ENCODE measurements at regions not wholly inside any gene's neighbourhood (a gene's known extent, or its start where the extent isn't known, plus 50 kb on each side); places are given as distances from the start of the nearest gene placed in this dataset.
A peak's percentile ranks its signal among the peaks of the same experiment; 100 is the strongest.

DNA sequence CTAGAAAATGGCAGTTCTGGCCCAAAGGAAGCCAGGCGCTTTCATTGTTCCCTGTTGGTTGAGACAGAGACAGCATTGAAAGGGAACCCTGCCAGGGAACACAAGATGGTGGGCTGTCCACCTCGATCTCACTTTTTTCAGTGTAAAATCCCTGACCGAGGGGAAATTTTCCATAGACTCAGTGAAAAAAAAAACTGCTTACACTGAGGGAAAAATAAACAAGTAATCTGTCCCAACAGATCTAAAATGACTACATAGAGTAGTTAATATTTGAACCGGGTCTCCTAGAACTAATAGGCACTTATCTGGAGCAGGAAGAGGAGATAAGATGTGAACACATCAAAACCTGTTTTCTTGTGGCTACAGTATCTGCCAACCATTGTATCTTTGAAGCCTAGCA lies 763.4 kb upstream of the GOLIM4 start:
- H3K9me3 ChIP-seq (ENCODE audit: low read depth): no peaks in the 10 kb centered on the region
- H3K4me1 ChIP-seq (ENCODE audit: insufficient read depth): no peaks in the 10 kb centered on the region
- DNase-seq: no peak
- H3K9ac ChIP-seq: no peak overlapping the region
- no peaks in the 10 kb centered on the region for H3K79me2 ChIP-seq (ENCODE audit: insufficient read depth)
- no peaks in the 10 kb centered on the region for H4K20me1 ChIP-seq (ENCODE audit: insufficient read depth)
- no peak for TF ChIP-seq EZH2phosphoT487 (IDR thresholded peaks at IDR 0.05; ENCODE audit: insufficient read depth, low read depth)
- no peak for TF ChIP-seq EZH2 (IDR thresholded peaks at IDR 0.05; ENCODE audit: insufficient read depth, poor library complexity, severe bottlenecking)
- no peaks in the 10 kb centered on the region for H3F3A ChIP-seq (ENCODE audit: insufficient read depth)
- no peak overlapping the region for H3K4me2 ChIP-seq (ENCODE audit: unreplicated experiment)
- H3K4me3 ChIP-seq: no peak overlapping the region
- 62 to 66% methylated on average over 4 of the region's 4 CpGs for WGBS, 2 experiments (ENCODE audit: low coverage in 1 of 2, low lambda C conversion rate in 2 of 2, missing lambda C conversion rate in 2 of 2)
- no peaks in the 10 kb centered on the region for H3K9me2 ChIP-seq (ENCODE audit: insufficient read depth)
- H2AFZ ChIP-seq: no peak overlapping the region
- in situ Hi-C loops (cut with MboI): no loop called here
- H3K27me3 ChIP-seq (replicated peaks; ENCODE audit: insufficient read depth): peaks cover 22% of the 10 kb centered on the region
- H3K36me3 ChIP-seq (ENCODE audit: low read depth): no peaks in the 10 kb centered on the region
- H3K27ac ChIP-seq: no peak overlapping the region

DNA sequence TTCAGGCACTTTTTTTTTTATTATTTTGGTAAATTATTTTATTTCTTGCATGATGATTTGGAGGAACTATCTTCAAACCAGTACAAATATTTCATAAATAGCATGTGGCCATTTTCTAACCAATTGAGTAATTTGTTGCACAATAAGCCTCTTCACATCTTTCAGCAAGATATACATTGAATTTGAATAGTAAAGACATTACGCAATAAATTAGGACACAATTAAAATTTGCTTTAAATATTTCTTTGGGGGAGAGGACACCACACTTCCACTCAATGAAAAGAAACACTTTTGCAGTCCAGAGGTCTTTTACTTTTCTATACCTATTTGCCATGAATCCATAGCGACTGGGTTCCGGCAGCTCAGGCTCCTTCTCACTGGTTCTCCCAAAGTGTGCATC lies 762.6 kb upstream of the GOLIM4 start:
- Histone ChIP-seq H2AFZ (no peak overlapping the region), H4K20me1 (ENCODE audit: insufficient read depth) (no peaks in the 10 kb centered on the region), H3K27ac (no peak overlapping the region), H3K36me3 (ENCODE audit: low read depth) (no peaks in the 10 kb centered on the region), H3K4me2 (ENCODE audit: unreplicated experiment) (no peak overlapping the region), H3K4me3 (no peak overlapping the region), H3F3A (ENCODE audit: insufficient read depth) (no peaks in the 10 kb centered on the region), H3K9me3 (ENCODE audit: low read depth) (no peaks in the 10 kb centered on the region), H3K4me1 (ENCODE audit: insufficient read depth) (no peaks in the 10 kb centered on the region), H3K79me2 (ENCODE audit: insufficient read depth) (no peaks in the 10 kb centered on the region), H3K9ac (no peak overlapping the region), H3K27me3 (replicated peaks; ENCODE audit: insufficient read depth) (peaks cover 16% of the 10 kb centered on the region), H3K9me2 (ENCODE audit: insufficient read depth) (no peaks in the 10 kb centered on the region)
- WGBS, 2 experiments (ENCODE audit: low coverage in 1 of 2, low lambda C conversion rate in 2 of 2, missing lambda C conversion rate in 2 of 2): 84 to 88% methylated on average over 3 of the region's 3 CpGs
- in situ Hi-C loops (cut with MboI): no loop called here
- no peak for DNase-seq
- no peak for TF ChIP-seq EZH2phosphoT487 (IDR thresholded peaks at IDR 0.05; ENCODE audit: insufficient read depth, low read depth)
- TF ChIP-seq EZH2 (IDR thresholded peaks at IDR 0.05; ENCODE audit: insufficient read depth, poor library complexity, severe bottlenecking): no peak

DNA sequence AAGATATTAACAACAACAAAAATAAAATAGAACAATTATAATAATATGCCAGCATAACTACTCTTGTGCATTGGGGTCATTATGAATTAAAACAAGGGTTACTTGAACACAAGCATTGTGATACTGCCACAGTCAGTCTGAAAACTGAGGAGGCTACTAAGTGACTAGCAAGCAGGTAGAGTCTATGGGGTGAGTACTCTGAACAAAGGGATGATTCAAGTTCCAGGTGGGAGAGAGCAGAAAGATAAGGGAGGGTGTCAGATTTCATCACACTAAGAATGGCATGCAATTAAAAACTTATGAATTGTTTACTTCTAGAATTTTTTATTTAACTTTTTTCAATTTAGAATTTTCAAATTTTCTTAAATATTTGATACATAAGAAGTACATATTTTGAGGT lies 754.4 kb upstream of the GOLIM4 start:
- TF ChIP-seq EZH2phosphoT487 (IDR thresholded peaks at IDR 0.05; ENCODE audit: insufficient read depth, low read depth) (no peak), EZH2 (IDR thresholded peaks at IDR 0.05; ENCODE audit: insufficient read depth, poor library complexity, severe bottlenecking) (no peak)
- no peak overlapping the region for H3K9ac ChIP-seq
- DNase-seq: no peak
- H3K4me1 ChIP-seq (ENCODE audit: insufficient read depth): no peaks in the 10 kb centered on the region
- no peaks in the 10 kb centered on the region for H3K36me3 ChIP-seq (ENCODE audit: low read depth)
- no peaks in the 10 kb centered on the region for H3K79me2 ChIP-seq (ENCODE audit: insufficient read depth)
- in situ Hi-C loops (cut with MboI): loop anchor here (5.0 kb wide), 1 partner anchor 638 kb away; no protein-coding TSS in a partner anchor
- no peak overlapping the region for H2AFZ ChIP-seq
- no peaks in the 10 kb centered on the region for H3K9me3 ChIP-seq (ENCODE audit: low read depth)
- no peak overlapping the region for H3K4me2 ChIP-seq (ENCODE audit: unreplicated experiment)
- no peaks in the 10 kb centered on the region for H3F3A ChIP-seq (ENCODE audit: insufficient read depth)
- H3K4me3 ChIP-seq: no peak overlapping the region
- H4K20me1 ChIP-seq (ENCODE audit: insufficient read depth): no peaks in the 10 kb centered on the region
- peaks cover 31% of the 10 kb centered on the region for H3K27me3 ChIP-seq (replicated peaks; ENCODE audit: insufficient read depth)
- no peaks in the 10 kb centered on the region for H3K9me2 ChIP-seq (ENCODE audit: insufficient read depth)
- H3K27ac ChIP-seq: no peak overlapping the region

DNA sequence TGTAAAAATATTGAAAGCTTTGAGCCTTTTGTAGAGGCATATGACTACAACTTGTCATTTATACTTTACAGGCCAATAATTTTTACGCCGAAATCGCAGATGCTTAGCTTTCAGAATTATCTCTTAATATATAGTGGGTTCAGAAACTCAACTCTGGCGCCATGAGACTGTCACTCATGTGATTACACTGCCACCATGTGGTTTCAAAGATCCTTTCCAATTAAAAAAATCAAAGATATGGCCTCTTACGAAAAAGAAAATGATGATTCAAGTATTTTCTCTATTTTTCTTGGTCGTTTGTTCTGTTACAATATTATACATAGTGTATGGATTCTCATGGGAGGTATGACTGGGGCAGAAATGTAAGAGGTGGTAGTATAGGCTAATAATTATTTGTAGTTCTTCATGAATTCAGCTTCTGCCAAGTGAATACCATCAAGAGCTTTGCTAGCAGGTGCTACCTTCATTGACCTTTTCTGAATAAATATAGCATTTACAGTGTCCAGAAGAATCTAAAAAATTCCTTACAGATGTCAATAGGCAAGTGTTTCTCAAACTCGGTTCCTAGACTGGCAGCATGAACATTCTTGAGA lies 751.7 kb upstream of the GOLIM4 start:
- H3K79me2 ChIP-seq (ENCODE audit: insufficient read depth): no peaks in the 10 kb centered on the region
- no peaks in the 10 kb centered on the region for H3F3A ChIP-seq (ENCODE audit: insufficient read depth)
- H3K27me3 ChIP-seq (replicated peaks; ENCODE audit: insufficient read depth): peaks cover 44% of the 10 kb centered on the region
- H4K20me1 ChIP-seq (ENCODE audit: insufficient read depth): no peaks in the 10 kb centered on the region
- no peaks in the 10 kb centered on the region for H3K9me3 ChIP-seq (ENCODE audit: low read depth)
- no peak overlapping the region for H3K9ac ChIP-seq
- H3K36me3 ChIP-seq (ENCODE audit: low read depth): no peaks in the 10 kb centered on the region
- peak overlapping the region; percentile 43 for H3K4me3 ChIP-seq
- in situ Hi-C loops (cut with MboI): loop anchor here (10.0 kb wide), 1 partner anchor 333 kb away; no protein-coding TSS in a partner anchor
- TF ChIP-seq EZH2phosphoT487 (IDR thresholded peaks at IDR 0.05; ENCODE audit: insufficient read depth, low read depth) (no peak), EZH2 (IDR thresholded peaks at IDR 0.05; ENCODE audit: insufficient read depth, poor library complexity, severe bottlenecking) (no peak)
- H2AFZ ChIP-seq: peak overlapping the region; percentile 37
- WGBS, 2 experiments (ENCODE audit: low coverage in 1 of 2, low lambda C conversion rate in 2 of 2, missing lambda C conversion rate in 2 of 2): 4 to 5% methylated on average over 7 of the region's 7 CpGs
- H3K9me2 ChIP-seq (ENCODE audit: insufficient read depth): no peaks in the 10 kb centered on the region
- no peak overlapping the region for H3K27ac ChIP-seq
- no peaks in the 10 kb centered on the region for H3K4me1 ChIP-seq (ENCODE audit: insufficient read depth)
- DNase-seq: peak; percentile 74
- H3K4me2 ChIP-seq (ENCODE audit: unreplicated experiment): peak overlapping the region; percentile 64

Data from GM23248 (cell line).